Urothelium cell line (cell line): ENCODE measurements at regions not wholly inside any gene's neighbourhood (a gene's known extent, or its start where the extent isn't known, plus 50 kb on each side); places are given as distances from the start of the nearest gene placed in this dataset.
A peak's percentile ranks its signal among the peaks of the same experiment; 100 is the strongest.

Experiments used
- DNase-seq: peaks from one replicate; pipeline ENCODE4 v3.0.0; 2011; ENCODE audit warnings: low spot score, mixed read lengths
- FAIRE-seq: peaks from 2 replicates; lab custom pipeline; 2011; peaks lifted over from hg19 to GRCh38; lab: Jason Lieb, UNC

- no peak for FAIRE-seq
- no peak for DNase-seq
Observed at GRCh38 chr1:67991546-67991945, 58.9 kb downstream of the DIRAS3 start.

GRCh38 chr1:67988066-67988465 lies 62.4 kb downstream of the DIRAS3 start:
- FAIRE-seq (no peak), DNase-seq (no peak)

DNA sequence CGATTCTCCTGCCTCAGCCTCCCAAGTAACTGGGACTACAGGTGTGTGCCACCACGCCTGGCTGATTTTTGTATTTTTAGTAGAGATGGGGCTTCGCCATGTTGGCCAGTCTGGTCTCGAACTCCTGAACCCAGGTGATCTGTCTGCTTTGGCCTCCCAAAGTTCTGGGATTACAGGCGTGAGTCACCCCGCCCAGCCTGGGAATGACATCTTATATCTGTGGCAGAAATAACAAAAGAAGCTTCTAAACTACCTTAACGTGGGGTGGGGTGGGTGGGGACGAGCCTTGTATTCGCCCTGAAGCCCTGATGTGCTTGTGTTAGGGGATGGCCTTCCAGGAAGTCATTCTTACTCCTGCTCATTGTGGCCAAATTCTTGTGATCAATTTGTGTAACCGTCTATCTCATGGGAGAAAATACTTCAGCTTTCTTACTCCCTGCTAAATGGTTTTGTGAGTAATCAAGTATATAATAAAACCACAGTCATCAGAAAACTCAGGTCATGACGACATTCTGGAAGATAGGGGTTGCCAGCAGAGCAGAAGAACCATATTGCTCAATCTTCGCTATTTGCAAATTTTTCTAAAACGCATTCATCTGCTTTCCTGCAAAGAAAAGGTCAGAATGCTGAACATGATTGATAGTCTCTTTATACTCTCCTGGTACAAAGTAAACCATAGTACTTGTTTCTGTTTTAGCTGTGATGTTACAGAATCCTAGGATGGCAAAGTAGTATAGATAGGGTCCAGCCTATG lies 63.2 kb downstream of the DIRAS3 start:
- FAIRE-seq, result no peak
- peak; percentile 23 for DNase-seq

DNA sequence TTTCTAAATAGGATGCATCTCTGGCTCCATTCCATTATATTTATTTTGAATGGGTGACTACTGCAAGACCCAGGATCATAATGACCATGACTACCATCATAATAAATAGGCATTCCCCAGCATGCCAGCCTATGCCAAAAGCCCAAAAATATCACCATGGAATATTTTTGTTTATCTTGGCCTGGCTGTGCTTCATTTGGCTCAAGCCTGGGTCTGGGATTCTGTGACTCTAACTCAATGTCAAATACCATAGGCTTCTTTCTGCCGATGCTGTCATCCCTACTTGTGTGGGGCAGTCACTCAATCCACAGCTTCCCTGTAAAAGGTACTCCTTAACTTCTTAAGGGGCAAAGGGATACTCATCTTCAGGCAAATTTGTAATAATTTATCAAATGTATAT lies 66.6 kb downstream of the DIRAS3 start:
- DNase-seq (no peak), FAIRE-seq (no peak)

- DNase-seq (peak; percentile 47), FAIRE-seq (no peak)
Observed at GRCh38 chr1:67980028-67980427, 70.4 kb downstream of the DIRAS3 start.

DNA sequence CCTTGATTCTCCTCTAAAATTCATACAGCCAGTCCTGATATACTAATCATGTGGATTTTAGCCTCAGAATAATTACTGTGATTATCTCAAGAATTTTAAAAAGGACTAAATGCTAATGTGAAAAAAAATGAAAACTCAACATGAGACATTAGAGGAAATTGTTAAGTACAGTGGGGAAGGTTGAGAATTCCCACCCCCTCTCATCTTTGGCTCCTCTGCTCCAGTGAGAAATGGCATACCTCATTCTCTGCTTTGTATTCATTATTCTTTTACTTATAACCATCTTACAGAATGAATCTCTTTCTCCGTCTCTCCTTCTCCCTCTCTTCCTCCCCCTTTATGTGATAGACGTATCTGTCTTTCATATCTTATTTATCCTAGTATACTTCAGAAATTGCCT lies 70.9 kb downstream of the DIRAS3 start:
- peak; percentile 33 for DNase-seq
- no peak for FAIRE-seq

- DNase-seq (peak; percentile 63), FAIRE-seq (no peak)
Observed at GRCh38 chr1:67978890-67979516, 71.4 kb downstream of the DIRAS3 start.

- no peak for DNase-seq
- no peak for FAIRE-seq
Observed at GRCh38 chr1:67977756-67978155, 72.7 kb downstream of the DIRAS3 start.

- FAIRE-seq, result no peak
Observed at GRCh38 chr1:67973051-67973450, 77.4 kb downstream of the DIRAS3 start.

DNA sequence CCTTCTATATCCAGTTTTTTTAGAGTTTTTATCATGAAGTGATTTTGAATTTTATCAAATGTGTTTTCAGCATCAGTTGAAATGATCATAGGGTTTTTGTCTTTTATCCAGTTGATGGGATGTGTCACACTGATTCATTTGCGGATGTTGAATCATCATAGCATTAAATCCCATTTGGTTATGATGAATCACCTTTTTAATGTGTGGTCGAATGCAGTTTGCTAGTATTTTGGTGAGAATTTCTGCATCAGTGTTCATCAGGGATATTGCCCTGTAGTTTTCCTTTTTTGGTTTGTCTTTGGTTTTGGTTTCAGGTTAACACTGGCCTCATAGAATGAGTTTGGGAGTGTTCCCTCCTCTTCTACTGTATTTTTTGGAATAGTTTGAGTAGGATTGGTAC lies 80.3 kb downstream of the DIRAS3 start:
- FAIRE-seq, result peak; percentile 35
- DNase-seq, result peak; percentile 49

More at GRCh38 chr1:67973051-67973450, 77.4 kb downstream of the DIRAS3 start:
- no peak for DNase-seq

- DNase-seq (no peak), FAIRE-seq (no peak)
Observed at GRCh38 chr1:67969446-67969845, 81.0 kb downstream of the DIRAS3 start.

- no peak for DNase-seq
- FAIRE-seq, result no peak
Observed at GRCh38 chr1:67966666-67967009, 83.8 kb downstream of the DIRAS3 start.

- FAIRE-seq, result no peak
- DNase-seq, result no peak
Observed at GRCh38 chr1:67965995-67966665, 84.3 kb downstream of the DIRAS3 start.

GRCh38 chr1:67963263-67963662 lies 87.2 kb downstream of the DIRAS3 start:
- no peak for FAIRE-seq
- no peak for DNase-seq

DNA sequence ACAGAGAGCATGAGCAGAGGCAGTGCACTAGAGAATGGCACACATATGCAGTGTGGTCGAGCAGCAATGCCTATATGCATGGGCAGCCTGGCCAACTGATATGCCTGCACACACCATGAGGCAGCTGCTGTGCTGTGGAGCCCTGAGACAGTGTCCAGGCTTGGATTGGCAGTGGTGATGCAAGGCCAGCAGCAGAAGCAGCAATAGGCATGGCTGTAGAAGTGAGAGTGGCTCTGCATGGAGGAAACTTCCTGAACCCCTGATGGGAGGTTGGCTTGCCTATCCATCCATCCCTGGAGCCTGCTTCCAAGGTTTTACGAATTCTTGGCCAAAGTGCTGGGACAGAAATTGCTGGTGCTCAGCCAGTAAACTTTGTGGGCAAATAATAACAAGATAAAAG lies 89.7 kb downstream of the DIRAS3 start:
- FAIRE-seq, result no peak
- DNase-seq, result no peak

- DNase-seq (no peak), FAIRE-seq (no peak)
Observed at GRCh38 chr1:67958472-67958871, 92.0 kb downstream of the DIRAS3 start.

GRCh38 chr1:67957066-67957465 lies 93.4 kb downstream of the DIRAS3 start:
- no peak for DNase-seq

GRCh38 chr1:67956116-67956515 lies 94.3 kb downstream of the DIRAS3 start:
- FAIRE-seq (no peak), DNase-seq (no peak)

More at GRCh38 chr1:67957066-67957465, 93.4 kb downstream of the DIRAS3 start:
- FAIRE-seq, result no peak

DNA sequence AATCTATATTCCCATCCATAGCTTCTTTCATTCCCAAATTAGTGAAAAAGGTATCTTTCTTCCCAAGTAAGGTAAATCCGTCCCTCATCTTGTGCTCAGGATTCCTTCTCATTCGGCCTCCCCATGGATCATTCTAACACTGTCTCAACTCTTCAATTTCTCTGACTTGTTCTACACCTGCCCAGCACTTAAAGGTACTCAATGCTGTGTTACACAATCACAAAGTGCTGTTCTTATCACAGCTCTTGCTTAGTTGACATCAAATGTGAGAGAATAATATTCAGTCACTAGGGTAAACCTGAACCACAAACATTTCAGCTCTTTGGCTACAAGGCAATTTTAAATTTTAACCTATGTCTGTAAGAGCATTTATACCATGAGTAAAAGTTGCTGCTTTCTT lies 94.8 kb downstream of the DIRAS3 start:
- no peak for FAIRE-seq
- DNase-seq, result no peak

GRCh38 chr1:67953301-67953700 lies 97.1 kb downstream of the DIRAS3 start:
- DNase-seq, result no peak
- FAIRE-seq, result no peak

DNA sequence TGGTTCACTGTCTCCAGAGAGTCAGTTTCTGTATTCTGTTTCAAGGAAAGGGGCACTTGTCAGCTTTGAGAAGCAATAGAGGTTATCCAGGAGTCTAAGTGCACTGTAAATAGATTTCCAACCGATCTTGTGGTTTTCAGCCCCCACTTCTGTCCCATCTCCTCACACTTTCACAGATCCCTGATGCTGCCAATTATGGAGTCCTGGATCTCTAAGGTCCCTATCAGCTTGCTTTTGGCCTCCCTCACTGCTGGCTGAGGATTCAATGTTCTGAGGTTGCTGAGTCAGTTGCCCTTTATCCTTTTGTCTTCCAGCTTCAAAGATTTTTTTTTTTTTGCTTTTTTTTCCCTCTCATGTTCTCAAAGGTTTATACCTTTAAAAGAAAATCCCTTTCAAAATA lies 98.4 kb downstream of the DIRAS3 start:
- FAIRE-seq (no peak), DNase-seq (no peak)

DNA sequence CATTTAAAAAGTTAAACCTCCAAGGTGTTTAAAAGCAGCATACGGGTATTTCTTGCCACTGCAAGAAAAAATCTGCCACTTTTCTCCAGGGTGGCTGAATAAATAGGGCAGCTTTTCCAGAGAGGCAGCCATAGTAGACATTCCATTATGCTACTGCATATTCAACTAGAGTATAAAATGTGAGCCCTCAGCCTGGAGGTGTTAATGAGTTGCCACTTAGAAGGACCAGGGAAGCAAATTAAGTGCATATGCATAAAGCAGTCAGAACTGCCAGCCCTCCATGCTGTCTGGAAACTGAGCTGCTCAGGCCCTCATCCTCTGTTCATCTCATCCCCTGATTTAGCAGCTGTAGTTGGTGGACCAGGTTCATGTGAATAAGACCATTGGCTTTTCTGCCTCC lies 99.4 kb downstream of the DIRAS3 start:
- no peak for FAIRE-seq
- DNase-seq, result no peak
